Fibroblast of lung (primary cell): ENCODE measurements at regions not wholly inside any gene's neighbourhood (a gene's known extent, or its start where the extent isn't known, plus 50 kb on each side); places are given as distances from the start of the nearest gene placed in this dataset.

Source experiments
- DNase-seq, 2 donors: peaks; one replicate each; pipeline versions ENCODE4 v3.0.0 to v3.0.0-alpha.2; 2010; ENCODE audit warnings: low read depth in 2 of 2
- H2AFZ ChIP-seq: 2 replicates; pipeline ENCODE4 v1.5.1; 2012; ENCODE audit warnings: low read length, control low read depth, inconsistent platforms
- H3K27ac ChIP-seq: 2 replicates; pipeline ENCODE4 v1.5.1; 2011; ENCODE audit warnings: low read length, control low read depth; ENCODE audit not compliant: insufficient read depth
- H3K27me3 ChIP-seq: 2 replicates; pipeline ENCODE4 v1.5.1; 2011; ENCODE audit warnings: mild to moderate bottlenecking, low read length; ENCODE audit not compliant: control insufficient read depth, insufficient read depth
- H3K36me3 ChIP-seq: 2 replicates; pipeline ENCODE4 v1.5.1; 2011; ENCODE audit warnings: low read length; ENCODE audit not compliant: control insufficient read depth, insufficient read depth
- H3K4me1 ChIP-seq: 2 replicates; pipeline ENCODE4 v1.5.1; 2011; ENCODE audit warnings: low read length; ENCODE audit not compliant: control insufficient read depth, insufficient read depth; ENCODE audit errors: extremely low read depth
- H3K4me2 ChIP-seq: 2 replicates; pipeline ENCODE4 v1.5.1; 2011; ENCODE audit warnings: low read length, control low read depth; ENCODE audit not compliant: insufficient read depth; ENCODE audit errors: extremely low read depth
- H3K4me3 ChIP-seq, 4 experiments: fragments of 200-600 bp in 1 of 4; sonication (generic) in 1 of 4; replicated peaks in 1 of 4; 2 replicates each; pipeline ENCODE4 v1.5.1; 2011 to 2016; ENCODE audit warnings: low read length in 4 of 4, low read depth in 3 of 4, mild to moderate bottlenecking in 3 of 4, control low read depth in 2 of 4, inconsistent platforms in 1 of 4, mixed read lengths in 1 of 4; ENCODE audit not compliant: insufficient read depth in 1 of 4; ENCODE audit errors: control extremely low read depth in 1 of 4
- H3K79me2 ChIP-seq: 2 replicates; pipeline ENCODE4 v1.5.1; 2012; ENCODE audit warnings: mild to moderate bottlenecking, low read length, inconsistent platforms; ENCODE audit not compliant: control insufficient read depth, insufficient read depth
- H3K9ac ChIP-seq: 2 replicates; pipeline ENCODE4 v1.5.1; 2011; ENCODE audit warnings: mild to moderate bottlenecking, low read length, control low read depth; ENCODE audit not compliant: insufficient read depth
- H3K9me3 ChIP-seq: 2 replicates; pipeline ENCODE4 v1.5.1; 2012; ENCODE audit warnings: low read depth, low read length; ENCODE audit not compliant: control insufficient read depth, insufficient read depth
- H4K20me1 ChIP-seq: 2 replicates; pipeline ENCODE4 v1.5.1; 2011; ENCODE audit warnings: low read length; ENCODE audit not compliant: control insufficient read depth, insufficient read depth; ENCODE audit errors: extremely low read depth
- CTCF ChIP-seq, 2 donors: IDR thresholded peaks in 1 of 2; conservative IDR thresholded peaks in 1 of 2; 1 replicate in 1 of 2; 2 replicates in 1 of 2; pipeline ENCODE4 v1.5.1; 2011 to 2012; ENCODE audit warnings: low read length in 2 of 2, control low read depth in 1 of 2, inconsistent platforms in 1 of 2, low read depth in 1 of 2, mild to moderate bottlenecking in 1 of 2
- EZH2 ChIP-seq: IDR thresholded peaks from 2 replicates; pipeline ENCODE4 v1.5.1; 2012; ENCODE audit warnings: low read length, control low read depth, mild to moderate bottlenecking; ENCODE audit errors: missing control alignments

GRCh38 chr20:57869951-57870315 lies 160.1 kb upstream of the PMEPA1 start:
- Histone ChIP-seq H3K4me2 (no peak overlapping the region), H3K4me3 (no peak overlapping the region), H3K4me1 (no peaks in the 10 kb centered on the region), H2AFZ (no peak overlapping the region), H3K9me3 (no peaks in the 10 kb centered on the region), H4K20me1 (no peaks in the 10 kb centered on the region), H3K9ac (no peak overlapping the region), H3K27ac (no peak overlapping the region), H3K27me3 (no peaks in the 10 kb centered on the region), H3K36me3 (no peaks in the 10 kb centered on the region), H3K79me2 (no peaks in the 10 kb centered on the region)
- no peak for TF ChIP-seq CTCF (conservative IDR thresholded peaks at IDR 0.05 in 1 of 2, IDR thresholded peaks at IDR 0.05 in 1 of 2; ENCODE audit: low read depth in 1 of 2, low read length in 2 of 2)
- TF ChIP-seq EZH2 = no peak
- DNase-seq = no peak

GRCh38 chr20:57869291-57869950 lies 159.6 kb upstream of the PMEPA1 start:
- Histone ChIP-seq H2AFZ (no peak overlapping the region), H3K9me3 (no peaks in the 10 kb centered on the region), H3K27ac (no peak overlapping the region), H3K4me3 (no peak overlapping the region), H4K20me1 (no peaks in the 10 kb centered on the region), H3K79me2 (no peaks in the 10 kb centered on the region), H3K36me3 (no peaks in the 10 kb centered on the region), H3K4me2 (no peak overlapping the region), H3K27me3 (no peaks in the 10 kb centered on the region), H3K4me1 (no peaks in the 10 kb centered on the region), H3K9ac (no peak overlapping the region)
- no peak for TF ChIP-seq CTCF (conservative IDR thresholded peaks at IDR 0.05 in 1 of 2, IDR thresholded peaks at IDR 0.05 in 1 of 2; ENCODE audit: low read depth in 1 of 2, low read length in 2 of 2)
- no peak for TF ChIP-seq EZH2
- DNase-seq = no peak

- no peaks in the 10 kb centered on the region for H3K27me3 ChIP-seq
- H3K79me2 ChIP-seq = no peaks in the 10 kb centered on the region
- no peak for DNase-seq
- TF ChIP-seq EZH2 = no peak
- no peak for TF ChIP-seq CTCF (conservative IDR thresholded peaks at IDR 0.05 in 1 of 2, IDR thresholded peaks at IDR 0.05 in 1 of 2; ENCODE audit: low read depth in 1 of 2, low read length in 2 of 2)
- no peak overlapping the region for H2AFZ ChIP-seq
- no peak overlapping the region for H3K27ac ChIP-seq
- no peaks in the 10 kb centered on the region for H3K4me1 ChIP-seq
- H3K4me3 ChIP-seq = no peak overlapping the region
- no peaks in the 10 kb centered on the region for H3K9me3 ChIP-seq
- no peak overlapping the region for H3K9ac ChIP-seq
- H4K20me1 ChIP-seq = no peaks in the 10 kb centered on the region
- H3K4me2 ChIP-seq = no peak overlapping the region
- no peaks in the 10 kb centered on the region for H3K36me3 ChIP-seq
These were observed 158.5 kb upstream of the PMEPA1 start for GRCh38 chr20:57868310-57868709.
